Kidney (tissue), 13 donors: ENCODE measurements at regions not wholly inside any gene's neighbourhood (a gene's known extent, or its start where the extent isn't known, plus 50 kb on each side); places are given as distances from the start of the nearest gene placed in this dataset.

ENCODE experiments used
- DNase-seq, 5 donors: peaks; one replicate each; pipeline ENCODE4 v3.0.0-alpha.2; 2013 to 2020
- FAIRE-seq: peaks from 2 replicates; lab custom pipeline; 2012; peaks lifted over from hg19 to GRCh38; lab: Jason Lieb, UNC
- H3K27ac ChIP-seq, 2 donors: one replicate each; pipeline ENCODE4 v1.7.0; 2013; ENCODE audit warnings: low read depth in 2 of 2, low read length in 2 of 2, inconsistent platforms in 1 of 2
- H3K27me3 ChIP-seq: one replicate; pipeline ENCODE4 v1.7.1; 2013; ENCODE audit warnings: low read length, inconsistent platforms; ENCODE audit not compliant: control insufficient read depth, insufficient read depth
- H3K36me3 ChIP-seq, 3 donors: one replicate each; pipeline versions ENCODE4 v1.7.0 to v1.7.1; 2013; ENCODE audit warnings: low read length in 3 of 3, control low read depth in 1 of 3, inconsistent platforms in 1 of 3; ENCODE audit not compliant: insufficient read depth in 3 of 3, control insufficient read depth in 2 of 3
- H3K4me1 ChIP-seq, 3 donors: one replicate each; pipeline versions ENCODE4 v1.7.0 to v1.7.1; 2013; ENCODE audit warnings: low read length in 3 of 3, inconsistent platforms in 1 of 3, low read depth in 1 of 3; ENCODE audit not compliant: control insufficient read depth in 2 of 3, insufficient read depth in 2 of 3
- H3K4me3 ChIP-seq, 3 donors: one replicate each; pipeline versions ENCODE4 v1.7.0 to v1.8.1; 2013; ENCODE audit warnings: low read length in 3 of 3, control low read depth in 1 of 3, inconsistent platforms in 1 of 3
- H3K9ac ChIP-seq, 3 donors: one replicate each; pipeline versions ENCODE4 v1.7.0 to v1.7.1; 2013; ENCODE audit warnings: low read length in 3 of 3, control low read depth in 1 of 3, inconsistent platforms in 1 of 3
- H3K9me3 ChIP-seq, 3 donors: one replicate each; pipeline versions ENCODE4 v1.7.0 to v1.7.1; 2013; ENCODE audit warnings: low read length in 3 of 3, control low read depth in 1 of 3, inconsistent platforms in 1 of 3; ENCODE audit not compliant: control insufficient read depth in 2 of 3, insufficient read depth in 1 of 3
- intact Hi-C: fragments of 100-400 bp; cut with DNase I; formaldehyde crosslinking; loops from one replicate; pipeline ENCODE4 v1.11.1; 2022
- TF ChIP-seq, protein P1 (sequence below): IDR thresholded peaks from 3 replicates; pipeline ENCODE4 v1.5.1; 2012; ENCODE audit warnings: mild to moderate bottlenecking, moderate library complexity, borderline replicate concordance; ENCODE audit not compliant: insufficient read depth; ENCODE audit errors: extremely low read depth
- donor health status: control.
- donor health status: control.
- donor health status: control.
- donor health status: control.
- donor health status: control.
- donor health status: DM: yes; HTN: yes; CAD: no.
- donor health status: Normal renal cell carcinoma (clear cell type).

GRCh38 chr13:99646866-99647595, 145.8 kb downstream of the TM9SF2 start:
- no peaks in the 10 kb centered on the region for H3K9me3 ChIP-seq
- DNase-seq (no peak), FAIRE-seq (no peak)
- H3K9ac ChIP-seq: no peak overlapping the region
- H3K4me3 ChIP-seq: no peak overlapping the region
- peaks cover 0 to 2% (median 0%) of the 10 kb centered on the region in 3 donors for H3K4me1 ChIP-seq
- no peaks in the 10 kb centered on the region for H3K36me3 ChIP-seq
- intact Hi-C loops: no loop called here
- TF ChIP-seq, protein P1, sequence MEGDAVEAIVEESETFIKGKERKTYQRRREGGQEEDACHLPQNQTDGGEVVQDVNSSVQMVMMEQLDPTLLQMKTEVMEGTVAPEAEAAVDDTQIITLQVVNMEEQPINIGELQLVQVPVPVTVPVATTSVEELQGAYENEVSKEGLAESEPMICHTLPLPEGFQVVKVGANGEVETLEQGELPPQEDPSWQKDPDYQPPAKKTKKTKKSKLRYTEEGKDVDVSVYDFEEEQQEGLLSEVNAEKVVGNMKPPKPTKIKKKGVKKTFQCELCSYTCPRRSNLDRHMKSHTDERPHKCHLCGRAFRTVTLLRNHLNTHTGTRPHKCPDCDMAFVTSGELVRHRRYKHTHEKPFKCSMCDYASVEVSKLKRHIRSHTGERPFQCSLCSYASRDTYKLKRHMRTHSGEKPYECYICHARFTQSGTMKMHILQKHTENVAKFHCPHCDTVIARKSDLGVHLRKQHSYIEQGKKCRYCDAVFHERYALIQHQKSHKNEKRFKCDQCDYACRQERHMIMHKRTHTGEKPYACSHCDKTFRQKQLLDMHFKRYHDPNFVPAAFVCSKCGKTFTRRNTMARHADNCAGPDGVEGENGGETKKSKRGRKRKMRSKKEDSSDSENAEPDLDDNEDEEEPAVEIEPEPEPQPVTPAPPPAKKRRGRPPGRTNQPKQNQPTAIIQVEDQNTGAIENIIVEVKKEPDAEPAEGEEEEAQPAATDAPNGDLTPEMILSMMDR: no peak
- no peaks in the 10 kb centered on the region for H3K27me3 ChIP-seq
- H3K27ac ChIP-seq: no peak overlapping the region

- DNase-seq (no peak), FAIRE-seq (no peak)
- Histone ChIP-seq H3K27ac (no peak overlapping the region), H3K27me3 (no peaks in the 10 kb centered on the region), H3K9ac (no peak overlapping the region), H3K4me1 (peaks cover 0 to 2% (median 0%) of the 10 kb centered on the region in 3 donors), H3K9me3 (no peaks in the 10 kb centered on the region), H3K4me3 (no peak overlapping the region), H3K36me3 (no peaks in the 10 kb centered on the region)
- TF ChIP-seq, protein P1: no peak
- intact Hi-C loops: no loop called here
Observed at GRCh38 chr13:99642841-99643240, 141.6 kb downstream of the TM9SF2 start.

GRCh38 chr13:99642006-99642405, 140.7 kb downstream of the TM9SF2 start:
- DNase-seq (no peak), FAIRE-seq (no peak)
- H3K36me3 ChIP-seq: no peaks in the 10 kb centered on the region
- no peaks in the 10 kb centered on the region for H3K27me3 ChIP-seq
- H3K4me3 ChIP-seq: no peak overlapping the region
- H3K9me3 ChIP-seq: no peaks in the 10 kb centered on the region
- H3K9ac ChIP-seq: no peak overlapping the region
- no peak overlapping the region for H3K27ac ChIP-seq
- peaks cover 0 to 2% (median 0%) of the 10 kb centered on the region in 3 donors for H3K4me1 ChIP-seq
- TF ChIP-seq, protein P1: no peak
- intact Hi-C loops: no loop called here
